HG03139 (cell line): ENCODE measurements at regions not wholly inside any gene's neighbourhood (a gene's known extent, or its start where the extent isn't known, plus 50 kb on each side); places are given as distances from the start of the nearest gene placed in this dataset.

Source experiments
- ATAC-seq: cut with Tn5 transposase; IDR thresholded peaks from one replicate; pipeline ENCODE4 v1.9.1; 2021; ENCODE audit not compliant: unreplicated experiment

DNA sequence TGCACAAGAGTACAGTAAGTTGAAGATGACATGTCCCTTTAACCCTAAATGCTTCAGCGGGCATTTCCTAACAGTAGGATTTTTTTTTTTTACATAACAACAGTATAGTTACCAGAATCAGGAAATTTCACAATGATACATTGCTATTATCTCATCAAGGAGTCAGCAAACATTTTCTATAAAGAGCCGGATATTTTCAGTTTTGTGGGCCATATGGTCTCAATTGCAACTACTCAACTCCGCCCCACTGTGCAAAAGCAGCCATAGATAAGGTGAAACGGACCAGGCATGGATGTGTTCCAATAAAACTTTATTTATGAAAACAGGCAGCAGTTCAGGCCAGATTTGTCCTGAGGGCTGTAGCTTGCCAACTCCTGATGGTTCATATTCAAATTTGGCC is 130.6 kb downstream of the SMAD6 start:
- no peak for ATAC-seq

DNA sequence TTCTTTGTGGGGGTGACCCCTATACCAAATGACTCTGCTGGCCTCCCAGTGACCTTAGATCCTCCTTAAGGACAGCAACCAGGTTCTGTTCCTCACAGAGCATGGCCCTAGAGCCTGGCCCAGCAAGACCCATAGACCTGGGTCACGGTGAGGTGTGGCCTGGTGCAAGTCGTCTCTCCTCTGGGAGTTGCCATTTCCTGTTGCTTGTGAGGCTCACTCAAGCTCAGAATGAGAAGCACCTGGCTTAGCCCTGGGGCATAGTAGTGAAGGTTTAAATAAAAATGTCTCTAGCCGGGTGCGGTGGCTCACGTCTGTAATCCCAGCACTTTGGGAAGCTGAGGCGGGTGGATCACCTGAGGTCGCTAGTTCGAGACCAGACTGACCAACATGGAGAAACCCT is 131.3 kb downstream of the SMAD6 start:
- ATAC-seq, result no peak

DNA sequence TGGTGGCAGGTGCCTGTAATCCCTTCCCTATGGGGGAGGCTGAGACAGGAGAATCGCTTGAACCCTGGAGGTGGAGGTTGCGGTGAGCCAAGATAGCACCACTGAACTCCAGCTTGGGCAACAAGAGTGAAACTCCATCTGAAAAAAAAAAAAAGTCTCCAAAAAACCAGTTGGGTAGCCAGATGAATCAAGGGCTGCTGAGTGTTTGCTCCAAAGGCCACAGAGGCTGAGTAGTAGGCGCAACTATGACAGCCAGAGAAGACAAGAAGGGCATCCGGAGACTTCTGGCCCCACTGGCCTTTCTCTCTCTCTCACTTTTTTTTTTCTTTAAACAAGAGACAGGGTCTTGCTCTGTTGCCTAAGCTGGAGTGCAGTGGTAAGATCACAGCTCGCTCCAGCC is 131.8 kb downstream of the SMAD6 start:
- no peak for ATAC-seq

DNA sequence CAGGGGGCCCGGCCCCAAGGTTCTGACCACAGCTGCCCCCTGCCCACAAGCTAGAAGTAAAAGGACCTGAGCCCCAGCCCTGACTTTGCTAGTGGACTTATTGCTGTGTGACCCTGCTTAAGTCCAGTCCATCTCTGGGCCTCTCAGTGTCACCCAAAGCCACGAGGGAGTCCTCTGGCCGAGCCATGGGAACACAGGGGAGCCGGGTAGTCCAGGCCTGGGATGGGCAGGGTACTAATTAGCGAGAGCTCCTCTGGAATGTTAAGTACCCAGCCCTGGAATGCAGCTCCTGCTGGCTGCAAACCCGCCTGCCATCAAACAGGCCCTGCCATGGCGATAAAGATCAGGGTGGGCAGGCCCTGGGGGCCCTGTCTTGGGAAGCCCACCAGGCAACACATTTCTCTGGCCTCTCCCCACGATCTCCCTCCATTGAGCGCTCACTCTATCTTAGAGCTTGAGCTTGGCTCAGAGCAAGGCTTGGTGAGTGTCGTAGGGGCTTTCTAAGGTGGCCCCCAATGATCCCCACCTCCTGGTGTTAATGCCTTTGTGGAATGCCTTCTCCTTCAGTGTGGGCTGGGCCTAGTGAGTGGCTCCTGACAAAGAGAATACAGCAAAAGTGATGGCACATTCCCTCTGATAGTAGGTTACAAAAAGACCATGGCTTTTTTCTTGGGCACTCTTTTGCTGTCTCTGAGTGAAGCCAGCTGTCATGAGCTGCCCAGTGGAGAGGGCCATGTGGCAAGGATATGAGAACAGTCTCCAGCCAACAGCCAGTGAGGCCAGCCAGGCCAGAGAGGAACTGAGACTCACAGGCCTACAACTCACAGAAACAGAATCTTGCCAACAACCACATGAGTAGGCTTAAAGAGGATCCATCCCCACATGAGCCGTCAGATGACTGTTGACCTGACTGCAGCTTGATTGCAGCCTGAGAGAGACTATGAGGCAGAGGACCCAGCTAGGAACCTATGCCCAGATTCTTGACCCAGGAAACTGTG is 133.1 kb downstream of the SMAD6 start:
- ATAC-seq, result no peak

DNA sequence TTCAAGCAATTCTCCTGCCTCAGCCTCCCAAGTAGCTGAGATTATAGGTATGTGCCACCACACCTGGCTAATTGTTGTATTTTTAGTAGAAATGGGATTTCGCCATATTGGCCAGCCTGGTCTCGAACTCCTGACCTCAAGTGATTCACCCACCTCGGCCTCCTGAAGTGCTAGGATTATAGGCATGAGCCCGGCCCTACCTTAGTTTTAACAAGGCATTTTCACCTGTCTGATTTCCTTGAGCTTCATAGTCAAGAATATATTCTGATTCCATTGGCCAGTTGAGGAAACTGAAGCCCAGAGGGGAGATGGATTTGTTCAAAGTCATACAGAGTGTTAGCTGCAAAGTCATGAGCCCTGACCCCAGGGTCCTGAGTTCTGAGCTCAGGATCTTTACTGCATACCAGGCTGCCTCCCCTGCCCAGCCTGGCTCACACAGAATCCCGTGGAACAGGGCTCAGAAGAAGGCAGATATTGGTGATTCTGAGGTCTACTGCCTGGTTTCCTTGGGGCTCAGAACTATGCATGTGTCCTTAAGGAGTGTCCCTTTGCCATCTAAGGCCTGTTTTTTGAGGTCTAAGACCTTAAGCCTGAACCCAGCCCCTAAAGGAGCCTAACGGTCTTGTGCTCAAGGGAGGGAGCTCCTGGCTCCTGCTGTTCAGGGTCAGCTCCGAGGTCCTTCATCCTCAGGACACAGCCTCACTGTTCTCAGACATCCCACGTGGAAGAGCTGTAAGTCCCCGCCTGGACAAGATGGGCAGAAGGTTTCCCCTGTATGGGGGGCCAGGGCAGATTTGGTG is 134.4 kb downstream of the SMAD6 start:
- ATAC-seq, result no peak

DNA sequence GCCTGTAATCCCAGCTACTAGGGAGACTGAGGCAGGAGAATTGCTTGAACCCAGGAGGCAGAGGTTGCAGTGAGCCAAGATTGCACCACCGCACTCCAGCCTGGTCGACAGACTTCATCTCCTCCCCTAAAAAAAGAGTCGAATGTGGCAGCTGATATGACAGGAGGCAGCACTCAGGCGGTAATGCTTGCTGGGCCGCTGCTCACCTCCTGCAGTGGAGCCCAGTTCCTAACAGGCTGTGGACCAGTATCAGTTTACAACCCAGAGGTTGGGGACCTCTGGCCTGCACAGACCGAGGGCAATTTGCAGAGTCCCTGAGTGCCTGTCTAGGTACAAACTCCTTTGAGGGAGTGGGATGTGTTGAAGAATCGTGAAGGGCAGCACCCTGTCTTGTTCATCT is 136.2 kb downstream of the SMAD6 start:
- ATAC-seq, result no peak

DNA sequence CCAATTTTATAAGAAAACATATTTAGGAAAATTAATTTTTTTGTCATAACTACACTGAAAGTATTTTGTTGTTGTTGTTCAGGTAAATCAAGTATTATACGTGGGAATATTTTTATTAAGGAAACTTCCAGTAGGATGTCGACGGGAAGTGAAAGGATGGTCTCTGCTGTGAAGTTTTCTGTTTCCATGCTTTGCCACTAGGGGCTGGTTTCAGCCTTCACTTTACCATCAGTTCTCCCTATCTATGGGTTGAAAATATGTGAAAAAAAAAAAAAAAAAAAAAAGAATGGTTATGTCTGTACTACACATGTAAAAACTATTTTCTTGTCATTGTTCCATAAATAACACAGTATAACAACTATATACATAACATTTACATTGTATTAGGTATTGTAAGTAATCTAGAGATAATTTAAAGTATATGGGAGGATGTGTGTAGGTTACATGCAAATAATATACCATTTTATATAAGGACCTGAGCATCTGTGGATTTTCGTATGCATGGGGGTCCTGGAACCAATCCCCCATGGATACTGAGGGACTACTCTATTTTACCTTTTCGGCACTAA is 136.7 kb downstream of the SMAD6 start:
- ATAC-seq, result no peak

DNA sequence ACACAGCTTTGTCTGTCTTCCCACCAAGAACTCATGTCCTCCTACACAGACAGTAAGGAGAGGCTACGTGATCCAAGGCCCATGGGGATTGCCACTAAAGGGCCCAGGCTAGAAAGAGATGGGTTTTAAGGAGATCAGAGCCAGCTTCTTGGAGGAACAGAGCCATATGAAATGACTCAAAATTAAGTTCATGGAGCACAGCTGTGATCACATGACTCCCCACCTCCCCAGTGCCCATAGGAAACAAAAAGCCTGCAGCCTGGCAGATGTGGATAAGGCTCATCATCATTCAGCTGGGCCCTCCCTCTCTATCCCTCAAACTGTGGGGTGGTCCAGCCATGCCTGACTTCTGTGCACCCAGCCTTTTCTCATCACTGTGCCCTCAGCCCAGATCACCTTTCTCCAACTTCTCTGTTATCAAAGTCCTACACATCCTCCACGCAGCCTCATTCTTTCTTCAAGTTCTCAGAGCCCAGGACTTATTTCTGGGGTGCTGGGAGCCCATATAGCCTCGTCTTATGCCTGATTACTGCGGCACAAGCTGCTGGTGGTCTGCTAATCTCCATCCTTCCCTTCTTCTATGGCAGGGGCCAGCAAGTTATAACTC is 137.6 kb downstream of the SMAD6 start:
- ATAC-seq, result no peak

DNA sequence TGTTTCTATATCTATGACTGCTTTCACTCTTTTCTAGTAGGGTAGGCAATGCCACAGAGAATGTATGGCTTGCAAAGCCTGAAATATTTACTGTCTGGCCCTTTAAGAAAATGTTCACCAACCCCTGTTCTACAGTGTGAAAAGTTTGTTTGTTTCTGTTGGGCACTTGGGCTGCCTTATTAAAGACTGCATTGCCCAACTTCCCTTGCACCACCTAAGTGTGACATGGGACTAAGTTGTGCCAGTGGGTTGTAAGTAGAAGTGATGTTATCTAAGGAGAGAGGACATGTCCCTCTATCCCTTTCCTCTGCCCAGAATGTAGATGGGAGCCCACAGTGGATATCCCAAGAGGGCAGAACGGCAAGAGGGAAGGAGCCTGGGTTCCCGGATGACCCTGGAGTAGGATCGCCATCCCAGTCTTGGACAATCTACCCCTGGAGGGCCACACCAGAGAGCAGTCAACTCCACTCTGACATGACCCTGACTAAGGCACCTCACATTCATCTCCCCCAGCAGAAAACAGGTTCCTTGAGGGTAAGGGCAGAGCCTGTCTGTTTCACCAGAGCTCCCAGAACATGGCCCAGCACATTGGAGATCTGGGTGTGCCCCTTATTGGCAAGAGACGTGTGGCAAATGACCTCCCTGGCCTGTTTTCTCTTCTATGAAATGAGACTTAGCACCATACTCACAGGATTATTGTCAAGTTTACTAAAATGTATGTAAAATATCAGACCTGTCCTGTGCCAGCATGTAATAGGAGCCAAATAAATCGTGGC is 138.8 kb downstream of the SMAD6 start:
- no peak for ATAC-seq

DNA sequence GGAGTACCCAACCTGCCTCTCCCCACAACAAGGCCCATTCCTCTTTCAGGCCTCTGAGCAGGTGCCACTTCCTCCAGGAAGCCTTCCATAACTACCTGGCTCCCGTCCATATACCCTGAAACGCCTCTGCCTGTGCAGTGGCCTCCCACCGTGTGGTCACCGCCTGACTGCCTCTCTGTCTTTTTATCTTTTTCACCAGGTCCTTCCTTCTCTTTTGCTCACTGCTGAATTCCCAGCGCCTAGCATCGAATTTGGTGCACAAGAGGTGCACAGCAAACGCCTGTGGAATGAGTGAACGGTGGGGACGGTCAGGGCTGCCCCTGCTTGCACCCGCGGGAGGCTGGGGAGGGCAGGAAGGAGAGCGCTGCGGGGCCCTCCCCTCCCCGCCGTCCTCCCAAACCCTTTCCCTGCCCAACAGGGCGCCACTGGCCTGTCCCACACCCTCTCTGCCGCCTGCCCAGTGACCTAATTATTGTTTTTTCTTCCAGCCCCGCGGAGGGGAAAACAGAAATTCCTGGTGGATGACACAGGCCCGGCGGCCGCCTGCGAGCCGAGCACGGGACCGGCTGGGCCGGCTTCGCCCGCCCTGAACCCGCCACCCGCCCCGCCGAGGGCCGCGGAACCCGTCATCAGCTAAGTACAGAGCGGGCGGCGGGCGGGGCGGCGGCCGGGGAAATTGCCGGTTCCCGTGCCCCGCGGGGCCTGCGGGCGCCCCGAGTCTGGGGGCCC is 140.1 kb downstream of the SMAD6 start:
- ATAC-seq, result no peak

DNA sequence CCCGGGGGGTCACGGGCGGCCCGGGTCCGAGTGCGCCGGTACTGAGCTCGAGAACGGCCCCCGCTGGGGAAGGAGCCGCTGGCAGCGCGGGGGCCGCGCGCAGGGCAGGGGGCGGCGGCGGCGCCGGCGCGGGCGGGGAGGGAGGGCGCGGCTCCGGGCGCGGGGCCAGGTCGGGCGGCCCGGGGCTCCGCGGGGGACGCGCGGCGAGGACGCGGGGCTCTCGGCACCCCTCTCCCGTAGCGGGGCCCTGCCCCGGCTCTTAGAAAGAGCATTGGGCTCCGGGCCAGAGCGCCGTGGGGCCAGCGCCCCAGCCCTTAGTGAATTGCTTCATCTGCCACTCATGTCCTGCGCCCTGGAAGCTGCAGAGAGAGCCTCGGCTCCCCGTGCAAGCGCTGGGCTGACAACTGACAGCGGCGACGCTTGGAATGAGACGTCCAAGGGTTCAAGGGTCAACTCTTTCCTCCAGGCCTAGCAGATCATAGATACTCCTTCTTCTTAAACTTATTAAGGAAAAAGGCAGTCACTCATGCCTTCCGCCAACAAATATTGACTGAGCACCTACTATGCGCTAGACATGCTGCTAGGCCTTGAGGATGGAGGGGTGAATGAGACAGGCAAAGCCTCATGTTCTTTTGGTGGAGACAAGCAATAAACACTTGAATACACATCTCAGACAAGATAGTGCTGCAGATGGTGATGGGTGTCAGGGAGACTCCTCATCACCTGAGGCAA is 140.8 kb downstream of the SMAD6 start:
- no peak for ATAC-seq

DNA sequence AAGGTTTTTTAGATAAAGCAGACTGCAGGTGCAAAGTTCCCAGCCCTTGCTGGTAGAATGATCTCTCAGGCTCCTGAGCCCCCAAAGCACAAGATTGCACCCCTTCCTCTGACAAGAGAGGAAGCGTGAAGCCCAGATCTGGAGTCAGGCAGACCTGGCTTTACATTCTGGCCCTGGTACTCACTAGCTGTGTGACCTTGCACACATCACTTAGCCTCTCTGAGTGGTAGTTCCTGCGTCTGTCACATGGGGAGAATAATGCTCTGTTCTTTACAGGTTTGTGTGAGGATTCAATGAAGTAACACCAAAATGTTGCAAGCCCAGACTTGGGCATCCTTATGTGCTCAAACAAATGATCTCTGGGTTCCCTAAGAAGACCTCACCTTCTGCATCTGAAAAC is 141.5 kb downstream of the SMAD6 start:
- ATAC-seq, result no peak

DNA sequence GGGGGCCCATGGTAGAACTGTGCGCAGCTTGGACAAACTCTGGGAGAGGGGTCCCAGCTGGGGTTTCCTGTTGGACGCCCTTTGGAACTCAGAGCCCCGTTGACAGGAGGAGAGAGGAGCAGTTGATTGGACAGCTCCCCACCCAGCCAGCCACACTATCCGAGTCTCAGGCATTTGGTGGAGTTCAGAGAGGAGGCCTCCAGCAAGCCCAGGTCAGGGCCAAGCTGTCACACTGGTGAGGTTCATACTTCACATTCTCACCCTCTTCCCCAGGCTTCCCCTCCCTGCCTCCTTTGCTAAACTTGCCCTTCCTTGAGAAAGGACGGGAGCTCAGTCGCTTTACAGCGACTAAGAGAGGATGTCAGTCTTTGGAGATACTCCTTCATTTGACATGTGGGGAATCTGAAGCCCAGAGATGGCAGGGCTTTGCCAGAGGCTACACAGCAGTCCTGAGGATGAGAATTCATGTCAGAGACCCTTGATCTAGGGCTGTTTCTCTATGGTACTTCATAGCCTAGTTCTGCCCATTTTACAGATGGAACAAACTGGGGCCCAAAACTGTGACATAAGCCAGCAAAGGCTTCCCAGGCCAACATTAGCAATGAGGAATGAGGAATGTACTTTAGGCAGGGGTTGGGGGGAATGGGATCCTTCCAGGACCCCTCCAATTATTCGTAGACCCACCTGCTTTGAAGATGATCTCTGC is 142.2 kb downstream of the SMAD6 start:
- ATAC-seq, result no peak

DNA sequence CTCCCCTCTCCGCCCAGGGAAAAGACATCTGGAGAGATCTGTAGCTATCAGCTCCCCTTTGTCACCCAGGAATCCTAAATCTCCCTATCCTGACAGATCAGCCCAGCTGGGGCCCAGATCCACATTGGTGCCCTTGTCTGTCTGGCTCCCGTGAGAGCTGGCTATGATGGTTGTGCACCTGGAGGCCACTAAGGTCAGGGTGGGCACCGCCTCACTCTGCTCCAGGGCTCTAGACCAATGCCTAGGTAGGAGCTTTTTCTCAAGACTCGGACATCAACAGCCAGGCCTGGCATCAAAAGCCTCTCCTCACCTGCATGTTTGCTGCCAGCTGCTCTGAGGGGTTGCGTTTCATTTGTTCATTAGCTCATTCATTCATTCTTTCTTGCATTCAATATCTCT is 142.7 kb downstream of the SMAD6 start:
- ATAC-seq, result no peak

DNA sequence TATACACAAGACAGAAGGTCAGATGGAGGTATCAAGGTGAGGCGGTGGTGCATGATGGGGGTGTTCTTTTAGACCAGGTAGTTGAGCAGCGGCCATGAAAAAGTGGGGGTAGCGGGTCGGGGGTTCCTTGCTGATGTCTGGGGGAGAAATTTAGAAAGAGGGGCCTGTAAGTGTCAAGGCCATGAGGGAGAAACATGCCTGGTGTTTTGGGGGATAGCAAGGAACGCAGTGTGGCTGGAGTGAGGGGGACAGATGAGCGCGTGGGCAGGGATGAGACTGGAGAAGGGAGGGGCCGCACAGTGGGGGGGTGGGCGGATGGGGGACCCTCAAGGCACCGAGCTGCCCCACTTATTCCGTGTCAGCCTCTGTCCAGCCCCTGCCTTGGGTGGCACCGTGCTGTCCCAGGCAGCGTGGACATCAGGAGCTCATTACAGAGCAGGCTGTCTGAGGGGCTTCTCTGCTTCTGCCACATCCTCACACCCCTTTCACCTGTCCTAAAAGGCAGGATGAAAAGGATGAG is 143.3 kb downstream of the SMAD6 start:
- no peak for ATAC-seq

DNA sequence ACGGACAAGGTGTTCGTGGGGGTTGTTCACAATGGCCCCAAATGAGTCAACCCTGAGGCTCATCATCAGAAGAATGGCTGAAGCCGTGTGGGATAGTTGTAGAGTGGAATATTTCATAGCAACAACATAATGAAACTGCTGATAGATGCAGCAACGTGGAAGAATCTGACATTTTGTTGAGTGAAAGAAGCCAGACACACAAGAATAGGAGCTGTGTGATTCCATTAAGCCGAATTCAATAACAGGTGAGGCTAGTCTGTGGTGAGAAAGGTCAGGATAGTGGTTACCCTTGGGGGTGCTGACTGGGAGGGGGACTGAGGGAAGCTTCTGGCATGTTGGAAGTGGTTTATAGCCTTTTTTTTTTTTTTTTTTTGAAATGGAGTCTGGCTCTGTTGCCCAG is 144.0 kb downstream of the SMAD6 start:
- no peak for ATAC-seq

DNA sequence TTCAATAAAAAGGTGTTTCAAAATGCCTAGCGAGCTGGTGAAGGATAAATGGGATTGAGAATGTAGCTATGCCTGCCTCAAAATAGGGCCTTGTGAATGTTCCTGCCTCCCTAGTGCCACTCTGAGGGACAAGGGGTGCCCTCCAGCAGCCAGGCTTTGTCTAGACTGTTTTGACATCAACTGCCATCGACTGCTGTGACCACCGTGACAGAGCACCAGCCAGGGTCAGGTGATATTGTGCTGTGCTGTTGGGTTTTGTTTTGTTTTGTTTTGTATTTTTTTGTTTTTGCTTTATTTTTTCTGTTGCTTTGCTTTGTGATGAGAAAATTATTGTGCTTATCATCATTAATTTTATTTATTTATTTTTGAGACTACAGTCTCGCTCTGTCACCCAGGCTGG is 144.8 kb downstream of the SMAD6 start:
- no peak for ATAC-seq

DNA sequence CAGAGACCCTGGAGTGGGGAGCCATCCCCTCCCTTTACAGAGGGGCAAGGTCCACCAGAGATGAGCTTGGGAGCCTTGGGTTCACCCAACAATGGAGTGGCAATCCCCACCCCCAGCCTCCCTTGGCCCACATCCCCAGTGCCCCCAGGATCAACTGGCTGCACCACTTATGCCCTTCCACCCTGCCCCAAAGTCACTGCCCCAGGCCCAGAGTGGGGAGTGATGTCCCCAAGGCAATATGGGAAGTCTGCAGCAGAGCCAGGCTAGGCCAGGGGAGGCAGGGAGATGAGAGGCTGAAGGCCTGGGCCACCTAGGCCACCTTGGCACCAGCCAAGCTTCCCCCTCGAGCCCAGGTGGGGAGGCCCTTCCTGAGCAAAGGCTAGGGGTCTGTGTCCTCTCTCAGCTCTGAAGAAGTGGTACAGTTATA is 145.5 kb downstream of the SMAD6 start:
- no peak for ATAC-seq
